H9 (cell line): ENCODE measurements at regions not wholly inside any gene's neighbourhood (a gene's known extent, or its start where the extent isn't known, plus 50 kb on each side); places are given as distances from the start of the nearest gene placed in this dataset.
A peak's percentile ranks its signal among the peaks of the same experiment; 100 is the strongest.

ENCODE experiments used
- DNase-seq: peaks from one replicate; pipeline ENCODE4 v3.0.0-alpha.2; 2017
- H2AFZ ChIP-seq: one replicate; pipeline ENCODE4 v1.6.1; 2013; ENCODE audit warnings: mild to moderate bottlenecking, low read length, control low read depth, moderate library complexity
- H2AK5ac ChIP-seq: 2 replicates; pipeline ENCODE4 v1.6.1; 2013; ENCODE audit warnings: low read length, control low read depth, mixed read lengths; ENCODE audit not compliant: insufficient read length
- H2BK120ac ChIP-seq: one replicate; pipeline ENCODE4 v1.6.1; 2013; ENCODE audit warnings: low read depth, mild to moderate bottlenecking, low read length, control low read depth, inconsistent platforms; ENCODE audit not compliant: poor library complexity, severe bottlenecking
- H2BK12ac ChIP-seq: 2 replicates; pipeline ENCODE4 v1.6.1; 2013; ENCODE audit warnings: low read length, control low read depth, mixed read lengths, low read depth; ENCODE audit not compliant: insufficient read length
- H2BK15ac ChIP-seq: 2 replicates; pipeline ENCODE4 v1.6.1; 2013; ENCODE audit warnings: low read depth, low read length, control low read depth
- H2BK20ac ChIP-seq: one replicate; pipeline ENCODE4 v1.6.1; 2013; ENCODE audit warnings: low read depth, mild to moderate bottlenecking, low read length, control low read depth, inconsistent platforms; ENCODE audit not compliant: poor library complexity, severe bottlenecking
- H2BK5ac ChIP-seq: 2 replicates; pipeline ENCODE4 v1.6.1; 2013; ENCODE audit warnings: low read length, control low read depth, mixed read lengths; ENCODE audit not compliant: insufficient read length
- H3K14ac ChIP-seq: 2 replicates; pipeline ENCODE4 v1.6.1; 2013; ENCODE audit warnings: low read length, control low read depth; ENCODE audit not compliant: insufficient read depth
- H3K18ac ChIP-seq: 2 replicates; pipeline ENCODE4 v1.6.1; 2013; ENCODE audit warnings: low read depth, mild to moderate bottlenecking, mixed read lengths, low read length, control low read depth; ENCODE audit not compliant: insufficient read length
- H3K23ac ChIP-seq: 2 replicates; pipeline ENCODE4 v1.6.1; 2013; ENCODE audit warnings: low read length, control low read depth, mixed read lengths, low read depth; ENCODE audit not compliant: insufficient read length
- H3K23me2 ChIP-seq: 2 replicates; pipeline ENCODE4 v1.6.1; 2013; ENCODE audit warnings: low read depth, mild to moderate bottlenecking, mixed read lengths, low read length, control low read depth; ENCODE audit not compliant: insufficient read length, poor library complexity, severe bottlenecking
- H3K27ac ChIP-seq: 2 replicates; pipeline ENCODE4 v1.5.1; 2013; ENCODE audit warnings: low read length, control low read depth, mixed read lengths, low read depth; ENCODE audit not compliant: insufficient read length
- H3K27me3 ChIP-seq: 2 replicates; pipeline ENCODE4 v1.6.1; 2013; ENCODE audit warnings: low read length, control low read depth, inconsistent platforms; ENCODE audit not compliant: insufficient read depth
- H3K4ac ChIP-seq: 2 replicates; pipeline ENCODE4 v1.6.1; 2013; ENCODE audit warnings: low read depth, mild to moderate bottlenecking, control low read depth, inconsistent platforms, low read length, moderate library complexity
- H3K4me1 ChIP-seq: 2 replicates; pipeline ENCODE4 v1.6.1; 2013; ENCODE audit warnings: low read length, control low read depth, inconsistent platforms; ENCODE audit not compliant: insufficient read depth
- H3K4me2 ChIP-seq: 2 replicates; pipeline ENCODE4 v1.6.1; 2013; ENCODE audit warnings: low read length, control low read depth, mixed read lengths; ENCODE audit not compliant: insufficient read length, insufficient read depth
- H3K56ac ChIP-seq: 2 replicates; pipeline ENCODE4 v1.6.1; 2013; ENCODE audit warnings: low read depth, mild to moderate bottlenecking, mixed read lengths, low read length, control low read depth; ENCODE audit not compliant: insufficient read length
- H3K79me1 ChIP-seq: 2 replicates; pipeline ENCODE4 v1.6.1; 2013; ENCODE audit warnings: low read depth, mild to moderate bottlenecking, moderate library complexity, low read length, control low read depth, inconsistent platforms; ENCODE audit not compliant: insufficient read depth, poor library complexity, severe bottlenecking
- H3K79me2 ChIP-seq: 2 replicates; pipeline ENCODE4 v1.6.1; 2013; ENCODE audit warnings: low read length, control low read depth, inconsistent platforms; ENCODE audit not compliant: insufficient read depth
- H3K9ac ChIP-seq: 2 replicates; pipeline ENCODE4 v1.6.1; 2013; ENCODE audit warnings: low read length, control low read depth, mixed read lengths; ENCODE audit not compliant: insufficient read length; ENCODE audit errors: extremely low read depth
- H3K9me3 ChIP-seq: one replicate; pipeline ENCODE4 v1.6.1; 2013; ENCODE audit warnings: low read depth, low read length, inconsistent platforms; ENCODE audit not compliant: control insufficient read depth
- H3T11ph ChIP-seq: one replicate; pipeline ENCODE4 v1.6.1; 2013; ENCODE audit warnings: mild to moderate bottlenecking, low read length, control low read depth, inconsistent platforms
- H4K20me1 ChIP-seq: one replicate; pipeline ENCODE4 v1.6.1; 2013; ENCODE audit not compliant: control insufficient read depth, insufficient read length, insufficient read depth
- H4K5ac ChIP-seq: 2 replicates; pipeline ENCODE4 v1.6.1; 2013; ENCODE audit warnings: low read depth, mild to moderate bottlenecking, mixed read lengths, low read length, control low read depth; ENCODE audit not compliant: insufficient read length
- H4K8ac ChIP-seq: replicated peaks from 2 replicates; pipeline ENCODE4 v1.6.1; 2013; ENCODE audit warnings: low read length, control low read depth, mixed read lengths, low read depth; ENCODE audit not compliant: insufficient read length
- H4K91ac ChIP-seq: 2 replicates; pipeline ENCODE4 v1.6.1; 2013; ENCODE audit warnings: low read depth, mild to moderate bottlenecking, moderate library complexity, mixed read lengths, low read length, control low read depth; ENCODE audit not compliant: insufficient read length
- H3K27ac Mint-ChIP-seq, 3 experiments: 2 replicates in 2 of 3; 3 replicates in 1 of 3; pipeline ENCODE4 v1.8.0; 2020 to 2021; ENCODE audit warnings: mixed read lengths in 3 of 3, mild to moderate bottlenecking in 1 of 3, moderate library complexity in 1 of 3
- H3K27me3 Mint-ChIP-seq: 2 replicates; pipeline ENCODE4 v1.8.0; 2021; ENCODE audit warnings: low read depth, mild to moderate bottlenecking, moderate library complexity, mixed read lengths
- H3K36me3 Mint-ChIP-seq, 3 experiments: 2 replicates in 2 of 3; 3 replicates in 1 of 3; pipeline ENCODE4 v1.8.0; 2020 to 2021; ENCODE audit warnings: low read depth in 3 of 3, mixed read lengths in 3 of 3; ENCODE audit not compliant: insufficient read depth in 1 of 3
- H3K4me1 Mint-ChIP-seq, 2 experiments: 2 replicates each; pipeline ENCODE4 v1.8.0; 2020; ENCODE audit warnings: mixed read lengths in 2 of 2
- H3K4me3 Mint-ChIP-seq, 2 experiments: 2 replicates in 1 of 2; 3 replicates in 1 of 2; pipeline ENCODE4 v1.8.0; 2020 to 2021; ENCODE audit warnings: mild to moderate bottlenecking in 2 of 2, mixed read lengths in 2 of 2, moderate library complexity in 1 of 2
- H3K9me3 Mint-ChIP-seq, 2 experiments: 2 replicates in 1 of 2; 3 replicates in 1 of 2; pipeline ENCODE4 v1.8.0; 2020; ENCODE audit warnings: mild to moderate bottlenecking in 2 of 2, mixed read lengths in 2 of 2, moderate library complexity in 1 of 2
- CTCF ChIP-seq: fragments of 200-600 bp; sonication (generic); conservative IDR thresholded peaks from 3 replicates; pipeline ENCODE4 v1.8.0; 2021; ENCODE audit warnings: antibody characterized with exemption, mild to moderate bottlenecking
- WGBS: extraction: QIAGEN DNeasy Blood & Tissue Kit; methylation state at CpG from one replicate; pipeline ENCODE4 v1.1.7; 2013; ENCODE audit warnings: missing lambda C conversion rate, low lambda C conversion rate, mixed read lengths; ENCODE audit not compliant: insufficient read length; ENCODE audit errors: extremely low coverage; 5-methylcytosine and 5-hydroxymethylcytosine counted together

- Histone ChIP-seq H3K4me2 (no peak overlapping the region), H4K5ac (no peak overlapping the region), H2BK15ac (no peak overlapping the region), H4K8ac (no peak overlapping the region), H3K23ac (no peak overlapping the region), H2BK20ac (no peak overlapping the region), H2AK5ac (no peak overlapping the region), H3K4ac (no peak overlapping the region), H2AFZ (no peak overlapping the region), H3K4me1 (no peaks in the 10 kb centered on the region), H3K9ac (no peak overlapping the region), H3K27ac (no peak overlapping the region), H3K79me1 (no peaks in the 10 kb centered on the region), H3K56ac (no peak overlapping the region), H4K91ac (no peak overlapping the region), H2BK5ac (no peak overlapping the region), H3K27me3 (no peaks in the 10 kb centered on the region), H4K20me1 (no peaks in the 10 kb centered on the region), H3T11ph (no peak overlapping the region), H3K14ac (no peak overlapping the region), H2BK120ac (no peak overlapping the region), H3K23me2 (no peaks in the 10 kb centered on the region), H3K18ac (no peak overlapping the region), H2BK12ac (no peak overlapping the region), H3K9me3 (no peaks in the 10 kb centered on the region), H3K79me2 (no peaks in the 10 kb centered on the region)
- H3K36me3 Mint-ChIP-seq = no peaks in the 10 kb centered on the region; a peak in 1 of 7 replicates
- no peaks in the 10 kb centered on the region; a peak in 1 of 4 replicates for H3K4me1 Mint-ChIP-seq
- no CpG with 5 or more reads among the region's 2 CpGs for WGBS
- H3K9me3 Mint-ChIP-seq = no peaks in the 10 kb centered on the region
- peaks cover 3% of the 10 kb centered on the region for H3K27me3 Mint-ChIP-seq
- no peak overlapping the region for H3K4me3 Mint-ChIP-seq
- peak; percentile 37; the same call in 1 of the 3 replicates for TF ChIP-seq CTCF
- DNase-seq = no peak
- no peak overlapping the region for H3K27ac Mint-ChIP-seq
Observed at GRCh38 chr14:98605043-98605442, 667.0 kb downstream of the BCL11B start.
